ENCODE measurements at regions not wholly inside any gene's neighbourhood (a gene's known extent, or its start where the extent isn't known, plus 50 kb on each side); places are given as distances from the start of the nearest gene placed in this dataset.

DNA sequence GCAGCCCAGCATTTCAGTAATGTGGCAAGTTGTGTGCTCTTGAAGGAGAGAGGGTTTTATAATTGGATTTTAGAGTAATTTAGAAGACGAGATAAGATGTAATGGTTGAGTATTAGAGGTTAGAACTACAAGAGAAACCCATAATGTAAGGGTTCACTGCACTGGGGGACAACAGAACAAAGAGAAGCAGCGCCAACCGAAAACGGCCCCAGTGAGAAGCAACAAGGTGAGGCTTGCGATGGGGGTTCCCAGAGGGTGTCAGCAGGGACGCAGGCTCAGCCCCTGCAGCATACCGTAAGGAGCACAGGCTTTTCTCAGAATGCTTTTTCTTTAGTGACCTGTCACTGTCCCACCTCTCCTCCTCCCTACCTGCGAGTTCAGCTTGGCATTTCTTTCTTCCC lies 183.9 kb upstream of the ETAA1 start:
- no peak overlapping the region for H3K9ac ChIP-seq
- H3K4me2 ChIP-seq (ENCODE audit: low read length), result no peak overlapping the region
- no peak overlapping the region for H2AFZ ChIP-seq
- TF ChIP-seq, protein P1, sequence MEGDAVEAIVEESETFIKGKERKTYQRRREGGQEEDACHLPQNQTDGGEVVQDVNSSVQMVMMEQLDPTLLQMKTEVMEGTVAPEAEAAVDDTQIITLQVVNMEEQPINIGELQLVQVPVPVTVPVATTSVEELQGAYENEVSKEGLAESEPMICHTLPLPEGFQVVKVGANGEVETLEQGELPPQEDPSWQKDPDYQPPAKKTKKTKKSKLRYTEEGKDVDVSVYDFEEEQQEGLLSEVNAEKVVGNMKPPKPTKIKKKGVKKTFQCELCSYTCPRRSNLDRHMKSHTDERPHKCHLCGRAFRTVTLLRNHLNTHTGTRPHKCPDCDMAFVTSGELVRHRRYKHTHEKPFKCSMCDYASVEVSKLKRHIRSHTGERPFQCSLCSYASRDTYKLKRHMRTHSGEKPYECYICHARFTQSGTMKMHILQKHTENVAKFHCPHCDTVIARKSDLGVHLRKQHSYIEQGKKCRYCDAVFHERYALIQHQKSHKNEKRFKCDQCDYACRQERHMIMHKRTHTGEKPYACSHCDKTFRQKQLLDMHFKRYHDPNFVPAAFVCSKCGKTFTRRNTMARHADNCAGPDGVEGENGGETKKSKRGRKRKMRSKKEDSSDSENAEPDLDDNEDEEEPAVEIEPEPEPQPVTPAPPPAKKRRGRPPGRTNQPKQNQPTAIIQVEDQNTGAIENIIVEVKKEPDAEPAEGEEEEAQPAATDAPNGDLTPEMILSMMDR (IDR thresholded peaks at IDR 0.05), result no peak
- no peak overlapping the region for H3K27ac ChIP-seq
- no peaks in the 10 kb centered on the region for H3K27me3 ChIP-seq (ENCODE audit: control insufficient read depth, insufficient read depth, low read length)
- no peaks in the 10 kb centered on the region for H3K36me3 ChIP-seq (ENCODE audit: control insufficient read depth, insufficient read depth, low read length)
- H3K9me3 ChIP-seq (ENCODE audit: control insufficient read depth, low read length), result no peaks in the 10 kb centered on the region
- H3K79me2 ChIP-seq, result no peaks in the 10 kb centered on the region
- H3K4me3 ChIP-seq (ENCODE audit: low read depth, low read length), result no peak overlapping the region
- H3K4me1 ChIP-seq, result no peaks in the 10 kb centered on the region

DNA sequence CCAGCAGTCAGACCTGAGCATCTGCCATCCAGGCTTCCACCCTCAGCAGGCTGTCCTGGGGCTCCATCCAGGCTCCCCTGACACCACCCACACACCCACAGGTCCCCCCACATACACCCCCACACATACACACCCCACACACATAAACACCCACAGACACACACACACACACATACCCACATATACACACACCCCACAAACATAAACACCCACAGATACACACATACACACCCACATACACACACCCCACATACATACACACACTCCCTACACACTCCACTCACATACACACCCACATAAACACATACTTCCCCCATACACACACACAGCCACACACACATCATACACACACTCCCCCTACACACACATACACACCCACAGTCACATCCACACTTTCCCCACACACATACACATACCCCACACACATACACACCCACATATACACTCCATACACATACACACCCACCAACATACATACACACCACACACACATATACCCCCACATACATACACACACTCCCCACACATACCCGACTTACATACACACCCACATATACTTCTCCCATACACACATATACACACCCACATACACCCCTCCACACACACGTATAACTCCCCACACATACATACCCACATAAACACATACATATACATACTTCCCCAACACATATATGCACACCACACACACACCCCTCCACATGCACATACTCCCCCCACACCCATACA lies 183.3 kb upstream of the ETAA1 start:
- no peak overlapping the region for H3K4me3 ChIP-seq (ENCODE audit: low read depth, low read length)

DNA sequence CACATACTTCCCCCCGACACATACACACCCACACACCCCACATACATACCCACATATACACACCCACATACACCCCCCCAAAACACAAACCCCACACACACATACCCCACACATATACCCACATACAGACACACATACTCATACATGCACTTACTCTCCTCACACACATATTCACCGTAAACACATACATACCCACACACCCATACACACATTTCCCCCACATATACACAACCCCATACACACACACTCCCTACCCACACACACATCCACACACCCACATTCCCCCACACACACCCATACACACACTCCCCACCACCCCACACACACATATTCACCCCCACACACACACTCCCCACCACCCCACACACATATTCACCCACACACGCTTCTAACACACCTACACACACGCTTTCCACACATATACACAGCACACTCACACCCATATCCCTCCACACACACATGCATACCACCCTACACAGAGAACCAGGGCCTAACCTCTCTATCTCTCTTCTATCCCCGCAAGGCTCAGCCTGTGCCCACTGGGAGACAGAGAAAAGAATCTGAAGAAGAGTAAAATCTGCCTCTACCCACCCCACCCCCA lies 182.4 kb upstream of the ETAA1 start:
- no peak overlapping the region for H3K27ac ChIP-seq
- H3K27me3 ChIP-seq (ENCODE audit: control insufficient read depth, insufficient read depth, low read length), result no peaks in the 10 kb centered on the region
- no peaks in the 10 kb centered on the region for H3K36me3 ChIP-seq (ENCODE audit: control insufficient read depth, insufficient read depth, low read length)
- TF ChIP-seq, protein P1 (IDR thresholded peaks at IDR 0.05), result no peak
- no peaks in the 10 kb centered on the region for H3K9me3 ChIP-seq (ENCODE audit: control insufficient read depth, low read length)
- no peak overlapping the region for H3K4me2 ChIP-seq (ENCODE audit: low read length)
- no peaks in the 10 kb centered on the region for H3K4me1 ChIP-seq
- H3K79me2 ChIP-seq, result no peaks in the 10 kb centered on the region
- H2AFZ ChIP-seq, result no peak overlapping the region
- H3K9ac ChIP-seq, result no peak overlapping the region
- no peak overlapping the region for H3K4me3 ChIP-seq (ENCODE audit: low read depth, low read length)

More for the DNA sequence above, 183.3 kb upstream of the ETAA1 start:
- no peak overlapping the region for H2AFZ ChIP-seq
- H3K79me2 ChIP-seq, result no peaks in the 10 kb centered on the region
- no peaks in the 10 kb centered on the region for H3K9me3 ChIP-seq (ENCODE audit: control insufficient read depth, low read length)
- TF ChIP-seq, protein P1 (IDR thresholded peaks at IDR 0.05), result no peak
- no peaks in the 10 kb centered on the region for H3K4me1 ChIP-seq
- no peak overlapping the region for H3K9ac ChIP-seq
- H3K4me2 ChIP-seq (ENCODE audit: low read length), result no peak overlapping the region
- H3K36me3 ChIP-seq (ENCODE audit: control insufficient read depth, insufficient read depth, low read length), result no peaks in the 10 kb centered on the region
- H3K27ac ChIP-seq, result no peak overlapping the region
- H3K27me3 ChIP-seq (ENCODE audit: control insufficient read depth, insufficient read depth, low read length), result no peaks in the 10 kb centered on the region

DNA sequence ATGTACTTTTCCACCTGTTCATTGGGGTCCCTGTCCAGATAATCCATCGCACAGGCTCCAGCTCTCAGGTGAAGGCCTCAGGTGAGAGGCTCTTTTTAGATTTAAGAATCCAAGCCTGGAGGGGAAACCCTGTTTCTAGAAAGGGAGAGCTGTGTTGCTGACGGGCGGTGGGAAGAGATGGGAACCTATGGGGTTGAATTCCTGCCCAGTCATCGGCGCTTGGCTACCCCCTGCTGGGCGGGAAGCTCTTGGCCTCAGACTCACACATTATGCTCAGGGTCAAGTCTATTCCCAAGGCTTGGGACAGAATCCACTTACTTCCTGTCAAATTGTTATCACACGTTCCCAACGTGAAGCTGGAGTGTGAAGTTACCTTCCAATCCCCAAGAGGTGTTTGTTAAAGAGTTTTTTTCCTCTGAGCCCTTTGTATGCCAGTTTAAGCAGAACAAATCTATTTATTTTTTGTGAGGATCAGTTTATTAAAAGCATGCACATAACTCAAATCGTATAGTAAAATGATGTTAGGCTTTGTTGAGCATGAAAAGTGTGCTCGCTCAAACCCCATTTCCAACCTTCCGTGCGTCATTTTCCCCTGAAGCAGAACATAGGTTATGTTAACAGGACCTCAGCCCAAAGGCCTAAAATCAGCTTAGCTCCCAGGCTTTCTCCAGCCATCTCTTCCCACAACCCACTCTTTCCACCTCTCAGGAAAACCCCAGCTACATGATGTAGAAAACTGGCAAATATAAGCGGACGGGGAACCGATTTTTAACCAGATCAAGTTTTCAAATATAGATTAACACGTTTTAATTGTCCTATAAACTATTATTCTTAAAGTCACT lies 181.7 kb upstream of the ETAA1 start:
- Histone ChIP-seq H3K27me3 (ENCODE audit: control insufficient read depth, insufficient read depth, low read length) (no peaks in the 10 kb centered on the region), H3K9ac (no peak overlapping the region), H3K9me3 (ENCODE audit: control insufficient read depth, low read length) (no peaks in the 10 kb centered on the region), H3K36me3 (ENCODE audit: control insufficient read depth, insufficient read depth, low read length) (no peaks in the 10 kb centered on the region), H3K4me1 (no peaks in the 10 kb centered on the region), H3K79me2 (no peaks in the 10 kb centered on the region), H3K4me2 (ENCODE audit: low read length) (no peak overlapping the region), H2AFZ (no peak overlapping the region), H3K27ac (no peak overlapping the region), H3K4me3 (ENCODE audit: low read depth, low read length) (no peak overlapping the region)
- TF ChIP-seq, protein P1 (IDR thresholded peaks at IDR 0.05), result no peak
